ENCODE measurements at regions not wholly inside any gene's neighbourhood (a gene's known extent, or its start where the extent isn't known, plus 50 kb on each side); places are given as distances from the start of the nearest gene placed in this dataset.

DNA sequence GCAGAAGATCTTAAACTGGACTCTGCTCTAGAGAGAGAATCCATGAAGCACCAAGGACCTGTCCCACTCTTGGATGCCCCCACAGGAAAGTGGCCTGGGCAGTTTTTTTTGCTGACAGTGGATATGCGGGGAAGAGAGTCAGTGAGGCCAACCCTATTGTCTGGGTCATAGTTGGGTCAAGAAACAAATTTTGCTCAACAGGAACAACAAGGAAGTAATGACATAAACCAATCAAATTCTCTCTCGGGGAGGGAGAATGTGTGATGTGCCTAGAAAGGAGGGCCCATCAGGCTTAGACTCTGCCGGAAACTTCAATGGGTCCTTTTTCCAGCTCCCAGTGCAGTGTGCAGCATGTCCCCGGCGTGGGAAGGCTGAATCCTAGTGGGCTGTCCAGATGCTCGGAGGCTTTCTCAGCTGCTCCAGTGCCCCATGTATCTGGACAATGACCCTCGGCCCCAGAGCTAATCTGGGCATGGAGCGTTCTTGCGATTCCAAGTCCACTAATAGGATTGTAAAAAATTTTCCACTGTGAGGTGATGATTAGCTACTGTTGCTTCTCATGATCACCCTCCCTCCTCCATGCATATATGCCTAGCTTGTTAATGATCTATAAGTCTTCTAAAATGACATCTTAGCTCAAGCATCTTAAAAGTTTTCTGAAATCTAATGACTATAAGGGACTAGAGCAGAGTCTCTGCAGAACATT is 101.0 kb downstream of the SNX19 start:
- DNase-seq: no peak

DNA sequence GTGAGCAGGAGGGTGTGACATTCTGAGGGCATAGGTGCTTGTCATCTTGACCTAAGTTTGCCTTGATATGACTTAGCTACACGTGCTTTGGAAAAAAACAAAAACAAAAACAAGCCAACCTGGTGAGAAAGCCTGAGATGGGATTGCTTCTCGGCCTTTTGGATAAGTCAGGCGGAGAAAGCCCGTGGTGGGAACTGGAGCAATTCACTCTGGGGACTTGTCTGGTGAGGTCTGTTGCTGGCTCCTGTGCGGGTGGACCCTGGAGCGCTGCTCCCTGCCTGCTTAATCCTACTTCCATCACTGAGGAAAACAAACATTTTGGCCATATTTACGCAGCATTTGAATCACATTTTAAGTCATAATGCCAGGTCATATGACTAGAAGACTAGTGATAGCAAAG is 100.3 kb downstream of the SNX19 start:
- DNase-seq: no peak

DNA sequence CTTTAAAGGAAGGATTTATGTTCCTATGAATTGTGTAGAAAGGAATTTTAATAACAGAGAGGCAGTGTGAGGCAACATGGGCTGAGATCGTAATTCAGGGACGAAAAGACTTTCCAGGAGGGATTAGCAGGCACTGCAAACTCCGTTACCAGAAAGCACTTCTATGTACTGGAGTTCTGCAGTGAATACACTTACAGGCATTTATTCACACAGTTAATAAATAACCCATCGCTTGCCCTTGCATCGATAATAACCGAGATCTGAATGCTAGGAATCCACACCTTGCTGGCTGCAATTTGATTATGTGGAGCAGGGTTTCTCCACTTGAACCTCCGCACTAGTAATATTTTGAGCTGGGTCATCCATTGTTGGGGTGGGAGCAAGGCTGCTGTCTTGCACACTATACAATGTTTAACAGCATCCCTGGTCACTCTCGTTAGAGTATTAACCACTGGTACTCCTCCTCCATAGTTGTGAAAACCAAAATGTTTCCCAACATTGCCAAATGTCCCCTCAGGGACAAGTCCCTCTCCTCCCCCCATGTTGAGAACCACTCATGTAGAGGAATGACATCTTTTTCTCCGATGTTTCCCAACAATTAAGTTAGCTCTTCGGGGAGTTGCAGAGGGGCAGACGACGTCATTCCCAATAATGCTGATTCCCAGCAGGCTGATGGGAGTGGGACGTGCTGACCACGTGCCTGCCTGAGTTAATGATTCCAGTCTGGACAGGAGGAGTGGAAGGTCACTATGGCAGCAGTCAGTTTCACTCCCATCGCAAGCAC is 99.5 kb downstream of the SNX19 start:
- DNase-seq: no peak

DNA sequence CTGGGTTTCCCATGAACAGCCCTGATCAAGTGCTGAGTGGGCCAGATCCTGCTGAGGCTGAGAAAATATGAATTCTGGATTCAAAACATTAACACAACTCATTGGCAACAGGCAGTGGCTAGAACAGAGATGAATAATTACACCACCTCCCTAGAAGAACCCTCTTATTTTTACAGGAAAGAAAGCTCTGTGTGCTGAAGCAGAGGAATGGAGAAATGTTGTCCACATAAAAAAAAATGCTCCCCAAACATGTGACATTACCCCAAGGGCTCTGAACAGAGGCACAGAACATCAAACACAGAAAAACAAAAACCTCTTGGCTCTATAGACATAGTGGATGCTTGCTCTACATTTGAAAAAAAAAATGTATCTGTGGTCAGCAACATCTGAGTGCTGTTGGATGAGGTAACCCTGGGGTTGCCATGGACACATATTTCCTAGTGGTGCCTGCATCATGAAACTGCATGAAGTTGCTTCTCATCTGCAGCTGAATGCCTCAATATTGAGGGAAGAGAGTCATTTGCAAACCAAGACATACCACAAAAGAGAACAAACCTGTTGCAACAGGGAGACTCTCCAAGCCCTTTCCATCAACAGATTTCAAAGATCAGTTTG is 98.8 kb downstream of the SNX19 start:
- no peak for DNase-seq

DNA sequence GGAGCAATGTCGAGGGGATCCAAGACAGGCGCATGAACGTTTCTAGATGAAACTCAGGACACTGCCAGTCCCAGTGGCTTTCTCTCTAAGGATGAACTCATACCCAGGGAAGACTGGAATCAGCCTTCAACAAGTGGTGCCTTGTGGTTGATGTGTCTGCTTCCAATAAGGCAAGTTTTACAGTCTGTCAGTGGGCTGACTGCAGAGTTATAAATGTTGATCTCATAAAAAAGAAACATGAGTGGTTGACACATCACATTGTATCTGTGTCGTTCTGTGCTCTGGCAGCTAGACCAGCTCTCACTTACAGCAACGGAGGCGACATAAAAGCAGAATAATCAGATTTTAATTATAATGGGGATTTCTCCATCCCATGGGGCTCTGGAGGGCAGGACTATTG is 96.7 kb downstream of the SNX19 start:
- no peak for DNase-seq
